Right cardiac atrium (tissue), 5 donors: ENCODE measurements at regions not wholly inside any gene's neighbourhood (a gene's known extent, or its start where the extent isn't known, plus 50 kb on each side); places are given as distances from the start of the nearest gene placed in this dataset.

Source experiments
- ATAC-seq, 2 donors: fragments of 200-7000 bp; cut with Tn5 transposase; one replicate each; pipeline versions ENCODE4 v1.8.0 to v1.9.1; 2020; ENCODE audit warnings: moderate library complexity in 2 of 2, mild to moderate bottlenecking in 1 of 2
- DNase-seq, 3 donors: peaks; one replicate each; pipeline ENCODE4 v3.0.0-alpha.2; 2020
- H3K27ac ChIP-seq: one replicate; pipeline ENCODE4 v1.5.1; 2013; ENCODE audit warnings: mild to moderate bottlenecking, low read length, control low read depth, moderate library complexity
- H3K27me3 ChIP-seq: one replicate; pipeline ENCODE4 v1.6.1; 2013; ENCODE audit not compliant: control insufficient read depth, insufficient read depth
- H3K4me1 ChIP-seq: one replicate; pipeline ENCODE4 v1.6.1; 2013; ENCODE audit warnings: low read length; ENCODE audit not compliant: control insufficient read depth, insufficient read depth
- H3K4me3 ChIP-seq: one replicate; pipeline ENCODE4 v1.5.1; 2013; ENCODE audit warnings: low read length, control low read depth
- H3K9me3 ChIP-seq: one replicate; pipeline ENCODE4 v1.6.1; 2013; ENCODE audit warnings: low read length; ENCODE audit not compliant: control insufficient read depth
- WGBS: extraction: QIAGEN DNeasy Blood & Tissue Kit; methylation state at CpG from one replicate; pipeline ENCODE4 v1.1.7; 2013; 5-methylcytosine and 5-hydroxymethylcytosine counted together
- intact Hi-C, 4 donors: fragments of 100-400 bp; cut with DNase I; formaldehyde crosslinking; loops; one replicate each; pipeline versions ENCODE4 v1.11.0 to v1.14.0; 2022 to 2023
- donor health status: healthy with polysubstance abuse.
- donor health status: DM: no; HTN: yes; CAD: no.
- donor health status: DM: no; HTN: no; CAD: no.
- donor health status: DM: no; HTN: yes; CAD: no; lungs with severe emphysema.
- donor health status: DM: yes; HTN: yes; CAD: no.

- Histone ChIP-seq H3K27me3 (no peaks in the 10 kb centered on the region), H3K27ac (no peak overlapping the region), H3K4me1 (no peaks in the 10 kb centered on the region), H3K9me3 (no peaks in the 10 kb centered on the region), H3K4me3 (no peak overlapping the region)
- intact Hi-C loops = no loop called here
- DNase-seq = no peak
- WGBS = 69% methylated on average over 2 of the region's 2 CpGs
- no peak for ATAC-seq
Measured at GRCh38 chr4:147129687-147130086, 184.0 kb upstream of the TTC29 start.

DNA sequence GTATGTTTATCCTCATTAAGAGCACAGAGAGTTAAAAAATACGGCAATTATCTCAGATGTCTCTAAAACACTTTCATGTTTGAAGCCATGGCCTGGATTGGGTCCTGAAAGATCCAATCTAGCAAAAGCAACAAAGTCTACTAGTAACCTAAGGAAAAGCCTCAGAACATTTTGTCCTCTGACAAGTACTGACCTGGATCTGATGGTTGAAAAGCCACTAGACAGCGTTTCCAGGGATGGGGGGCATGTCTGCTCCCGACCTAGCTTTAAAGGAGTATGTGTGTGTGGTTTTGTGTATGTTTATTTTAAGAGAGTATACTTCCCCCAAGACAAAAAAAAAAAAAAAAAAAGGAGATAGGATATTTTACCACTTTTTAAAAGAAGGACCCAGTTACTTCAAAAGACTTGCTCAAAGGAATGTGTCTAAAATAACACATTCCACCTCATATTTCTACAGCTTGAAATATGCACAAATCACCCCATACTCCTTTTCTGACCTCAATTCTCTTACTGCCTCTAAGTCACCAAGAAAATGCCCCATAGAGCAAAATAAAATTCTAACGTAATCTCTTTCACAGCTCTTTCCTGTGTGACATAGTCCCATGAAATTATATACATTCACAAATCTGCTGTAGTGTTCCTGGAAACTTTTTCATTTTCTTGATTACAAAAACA is 189.0 kb upstream of the TTC29 start:
- intact Hi-C loops = no loop called here
- 76% methylated on average over 4 of the region's 4 CpGs for WGBS
- Histone ChIP-seq H3K27ac (no peak overlapping the region), H3K4me1 (no peaks in the 10 kb centered on the region), H3K9me3 (no peaks in the 10 kb centered on the region), H3K27me3 (no peaks in the 10 kb centered on the region), H3K4me3 (no peak overlapping the region)
- ATAC-seq = no peak
- no peak for DNase-seq

DNA sequence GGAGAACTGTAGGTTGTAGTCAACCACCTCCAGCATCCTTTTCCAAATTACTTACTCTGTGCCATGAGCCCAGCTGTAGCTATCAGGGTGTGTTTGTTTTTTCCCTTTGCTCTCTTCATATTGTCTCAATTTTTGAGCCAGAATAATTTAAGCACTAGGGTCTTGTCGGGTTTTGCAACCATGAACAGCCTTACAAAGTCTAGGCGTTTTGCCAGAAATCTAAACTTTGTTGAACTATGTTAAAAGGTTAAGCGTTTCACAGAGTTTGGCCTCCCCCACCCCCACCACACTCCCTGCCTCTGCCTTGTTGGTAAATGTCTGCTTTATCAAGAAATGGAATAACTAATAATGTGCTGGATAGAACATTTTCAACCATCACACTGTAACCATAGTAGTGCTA is 190.6 kb upstream of the TTC29 start:
- H3K27me3 ChIP-seq = no peaks in the 10 kb centered on the region
- intact Hi-C loops = no loop called here
- H3K4me1 ChIP-seq = no peaks in the 10 kb centered on the region
- peak; percentile 82 to 90 for ATAC-seq
- no peak overlapping the region for H3K27ac ChIP-seq
- H3K4me3 ChIP-seq = no peak overlapping the region
- 24% methylated on average over 3 of the region's 3 CpGs for WGBS
- peak; percentile 41 to 74 (median 69) for DNase-seq
- H3K9me3 ChIP-seq = no peaks in the 10 kb centered on the region

- Histone ChIP-seq H3K9me3 (no peaks in the 10 kb centered on the region), H3K27ac (peak overlapping the region; percentile 39), H3K4me3 (no peak overlapping the region), H3K27me3 (no peaks in the 10 kb centered on the region), H3K4me1 (no peaks in the 10 kb centered on the region)
- ATAC-seq (peak in 1 of 2 donors; percentile 25), DNase-seq (no peak)
- intact Hi-C loops = no loop called here
- 51% methylated on average over 5 of the region's 5 CpGs for WGBS
Measured at GRCh38 chr4:147136751-147137150, 191.1 kb upstream of the TTC29 start.

- peak overlapping the region; percentile 39 for H3K27ac ChIP-seq
- H3K9me3 ChIP-seq = no peaks in the 10 kb centered on the region
- peak in 1 of 2 donors; percentile 16 for ATAC-seq
Measured at GRCh38 chr4:147137280-147137679, 191.6 kb upstream of the TTC29 start.

DNA sequence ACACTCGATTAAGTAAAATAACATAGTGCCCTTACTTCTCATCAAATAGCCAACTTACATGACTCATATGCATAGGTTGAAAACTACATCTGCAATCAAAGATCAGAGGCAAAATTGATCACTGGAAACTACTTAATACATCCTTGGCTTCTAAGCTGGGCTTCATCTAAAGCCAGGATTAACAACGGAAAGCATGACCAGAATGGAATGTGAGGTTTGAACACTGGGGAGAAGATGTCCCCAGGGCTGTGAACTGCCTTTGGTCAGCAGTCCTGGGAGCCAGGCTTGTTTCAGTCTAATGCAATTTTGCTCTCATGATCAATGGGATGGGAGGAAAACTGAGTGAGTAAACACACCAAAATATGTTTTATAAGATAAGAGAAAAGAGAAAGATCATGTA is 192.5 kb upstream of the TTC29 start:
- Histone ChIP-seq H3K27ac (no peak overlapping the region), H3K9me3 (no peaks in the 10 kb centered on the region), H3K4me1 (no peaks in the 10 kb centered on the region), H3K4me3 (no peak overlapping the region), H3K27me3 (no peaks in the 10 kb centered on the region)
- DNase-seq (no peak), ATAC-seq (no peak)
- WGBS = 45% methylated on average over 2 of the region's 2 CpGs
- intact Hi-C loops = no loop called here

More at GRCh38 chr4:147137280-147137679, 191.6 kb upstream of the TTC29 start:
- intact Hi-C loops = no loop called here
- no peaks in the 10 kb centered on the region for H3K4me1 ChIP-seq
- 71% methylated on average over 3 of the region's 3 CpGs for WGBS
- no peak for DNase-seq
- no peak overlapping the region for H3K4me3 ChIP-seq
- no peaks in the 10 kb centered on the region for H3K27me3 ChIP-seq

- no peak for DNase-seq
- Histone ChIP-seq H3K4me1 (no peaks in the 10 kb centered on the region), H3K27ac (no peak overlapping the region), H3K9me3 (no peaks in the 10 kb centered on the region), H3K27me3 (no peaks in the 10 kb centered on the region), H3K4me3 (no peak overlapping the region)
- WGBS = 86% methylated on average over 9 of the region's 9 CpGs
- intact Hi-C loops = no loop called here
- ATAC-seq = no peak
Measured at GRCh38 chr4:147139455-147140198, 194.0 kb upstream of the TTC29 start.

- Histone ChIP-seq H3K27ac (no peak overlapping the region), H3K9me3 (no peaks in the 10 kb centered on the region), H3K4me3 (no peak overlapping the region), H3K27me3 (no peaks in the 10 kb centered on the region), H3K4me1 (no peaks in the 10 kb centered on the region)
- DNase-seq = no peak
- no peak for ATAC-seq
- intact Hi-C loops = loop anchor here in 1 of 4 donors (5.0 kb wide), 1 partner anchor 431 kb away; no protein-coding TSS in a partner anchor
Measured at GRCh38 chr4:147151763-147152162, 206.1 kb upstream of the TTC29 start.

DNA sequence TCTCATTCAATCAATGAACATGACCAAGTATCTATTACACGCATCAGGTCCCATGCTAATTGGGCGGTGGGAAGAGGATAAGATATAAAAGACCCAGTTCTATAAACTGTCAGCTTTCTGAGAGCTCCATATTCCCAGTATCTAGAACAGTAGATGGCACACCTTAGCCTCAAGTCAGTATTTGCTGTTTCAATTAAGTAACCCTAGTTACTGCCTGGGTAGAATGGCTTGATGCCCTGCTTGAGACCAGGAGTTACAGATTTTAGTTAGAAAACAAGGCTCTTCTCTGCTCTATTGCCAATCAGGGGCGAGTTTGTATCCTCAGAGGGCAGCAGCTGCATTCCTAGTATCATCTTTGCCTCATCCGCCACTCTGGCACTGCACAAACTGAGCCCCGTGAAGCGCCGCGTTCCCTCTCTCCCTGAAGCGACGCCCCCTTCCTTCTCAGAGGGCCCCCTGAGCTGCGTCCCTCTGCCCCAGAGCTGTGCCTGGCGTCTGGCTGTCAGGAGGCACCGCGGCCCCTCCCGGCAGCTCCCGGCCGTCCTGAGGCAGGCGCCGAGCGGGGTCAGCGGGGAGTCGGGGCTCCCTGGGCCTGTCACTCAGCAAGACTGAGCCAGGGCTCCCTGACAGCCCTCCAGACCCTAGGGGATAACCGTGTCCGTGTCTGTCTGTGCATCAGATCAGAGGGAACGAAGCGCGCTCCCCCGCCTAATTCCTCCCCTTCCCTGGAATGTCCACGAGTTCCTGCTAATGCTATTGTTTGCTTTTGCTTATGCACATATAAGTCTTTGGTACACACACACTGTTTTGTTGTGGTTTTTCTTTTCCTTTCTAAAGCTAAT is 212.4 kb upstream of the TTC29 start:
- ATAC-seq (peak; percentile 83 to 90), DNase-seq (peak; percentile 25 to 80 (median 70))
- Histone ChIP-seq H3K9me3 (no peaks in the 10 kb centered on the region), H3K27me3 (no peaks in the 10 kb centered on the region), H3K4me1 (no peaks in the 10 kb centered on the region), H3K27ac (peak overlapping the region; percentile 74), H3K4me3 (peak overlapping the region; percentile 14)
- WGBS = 5% methylated on average over 29 of the region's 29 CpGs
- intact Hi-C loops = loop anchor here in 2 of 4 donors (5.0 kb wide), 2 partner anchors 46 to 429 kb away; no protein-coding TSS in a partner anchor

- 39% methylated on average over 3 of the region's 3 CpGs for WGBS
Measured at GRCh38 chr4:147160908-147161513, 215.3 kb upstream of the TTC29 start.

More at GRCh38 chr4:147160908-147161513, 215.3 kb upstream of the TTC29 start:
- intact Hi-C loops = loop anchor here in 2 of 4 donors (2.0 to 10.0 kb wide), 2 partner anchors 324 to 426 kb away; partner anchors contain the start of gene EDNRA (in 1 of the 2)
- H3K27me3 ChIP-seq = no peaks in the 10 kb centered on the region
- ATAC-seq (peak; percentile 62 to 70), DNase-seq (no peak)
- no peak overlapping the region for H3K4me3 ChIP-seq
- H3K27ac ChIP-seq = no peak overlapping the region
- peaks cover 4% of the 10 kb centered on the region for H3K4me1 ChIP-seq
- no peaks in the 10 kb centered on the region for H3K9me3 ChIP-seq
